WTC11 (cell line): ENCODE measurements at regions not wholly inside any gene's neighbourhood (a gene's known extent, or its start where the extent isn't known, plus 50 kb on each side); places are given as distances from the start of the nearest gene placed in this dataset.

Source experiments
- ATAC-seq: fragments of 200-7000 bp; cut with Tn5 transposase; 2 replicates; pipeline ENCODE4 v1.10.0; 2021; ENCODE audit warnings: mild to moderate bottlenecking, moderate library complexity
- CTCF ChIA-PET: fragments of 300-600 bp; sonication (Branson Sonifier 250); formaldehyde crosslinking; loops from one replicate; lab custom pipeline; 2021; ENCODE audit warnings: antibody characterized with exemption; lab: Charles Lee
- POLR2A ChIA-PET: fragments of 350-600 bp; sonication (Branson Sonifier 250); formaldehyde crosslinking; loops from one replicate; lab custom pipeline; 2021; ENCODE audit warnings: antibody characterized with exemption; lab: Charles Lee
- DNase-seq: peaks from one replicate; pipeline ENCODE4 v3.0.0; 2021; ENCODE audit warnings: low spot score
- H3K27ac Mint-ChIP-seq: 2 replicates; pipeline ENCODE4 v1.8.0; 2021; ENCODE audit warnings: mixed read lengths
- H3K27me3 Mint-ChIP-seq: 2 replicates; pipeline ENCODE4 v1.8.0; 2021; ENCODE audit warnings: low read depth, mild to moderate bottlenecking, moderate library complexity, mixed read lengths
- H3K36me3 Mint-ChIP-seq: 2 replicates; pipeline ENCODE4 v1.8.0; 2021; ENCODE audit warnings: mixed read lengths
- H3K4me1 Mint-ChIP-seq: 2 replicates; pipeline ENCODE4 v1.8.0; 2022; ENCODE audit warnings: mixed read lengths
- H3K4me3 Mint-ChIP-seq: 2 replicates; pipeline ENCODE4 v1.8.0; 2021; ENCODE audit warnings: mild to moderate bottlenecking, moderate library complexity, mixed read lengths
- H3K9me3 Mint-ChIP-seq: 2 replicates; pipeline ENCODE4 v1.8.0; 2021; ENCODE audit warnings: mixed read lengths
- FOXP1 ChIP-seq: sonication (generic); formaldehyde crosslinking; IDR thresholded peaks from 2 replicates; pipeline ENCODE4 v1.8.0; 2022; ENCODE audit warnings: missing genetic modification reagents, mild to moderate bottlenecking, moderate library complexity, borderline replicate concordance
- MXD4 ChIP-seq: fragments of 250-450 bp; sonication (Bioruptor Pico); IDR thresholded peaks from 2 replicates; pipeline ENCODE4 v1.8.0; 2021; ENCODE audit warnings: mild to moderate bottlenecking, moderate library complexity, borderline replicate concordance
- PRRX2 ChIP-seq: fragments of 250-450 bp; sonication (Bioruptor Pico); IDR thresholded peaks from 2 replicates; pipeline ENCODE4 v1.8.0; 2021; ENCODE audit warnings: mild to moderate bottlenecking
- TEAD4 ChIP-seq: sonication (generic); formaldehyde crosslinking; IDR thresholded peaks from 2 replicates; pipeline ENCODE4 v1.8.0; 2022; ENCODE audit warnings: mild to moderate bottlenecking, missing genetic modification reagents
- ZNF671 ChIP-seq: fragments of 250-450 bp; sonication (Bioruptor Pico); IDR thresholded peaks from 2 replicates; pipeline ENCODE4 v1.8.0; 2021; ENCODE audit warnings: mild to moderate bottlenecking
- TF ChIP-seq, protein P1 (sequence below): sonication (generic); formaldehyde crosslinking; IDR thresholded peaks from 2 replicates; pipeline ENCODE4 v1.8.0; 2022; ENCODE audit warnings: mild to moderate bottlenecking, missing genetic modification reagents
- TF ChIP-seq, protein P2 (sequence below): fragments of 200-600 bp; IDR thresholded peaks from 2 replicates; pipeline ENCODE4 v1.8.0; 2022; ENCODE audit warnings: antibody characterized with exemption
- TF ChIP-seq, protein P3 (sequence below): sonication (generic); formaldehyde crosslinking; IDR thresholded peaks from 2 replicates; pipeline ENCODE4 v1.8.0; 2023; ENCODE audit warnings: mild to moderate bottlenecking, missing genetic modification reagents
- TF ChIP-seq, protein P4 (sequence below): fragments of 250-450 bp; sonication (Bioruptor Pico); IDR thresholded peaks from 2 replicates; pipeline ENCODE4 v2.1.2; 2022; ENCODE audit warnings: mild to moderate bottlenecking, moderate library complexity
- TF ChIP-seq, protein P5 (sequence below): sonication (generic); formaldehyde crosslinking; IDR thresholded peaks from 2 replicates; pipeline ENCODE4 v1.8.1; 2023; ENCODE audit warnings: mild to moderate bottlenecking, missing genetic modification reagents, moderate library complexity
- TF ChIP-seq, protein P6 (sequence below): sonication (generic); formaldehyde crosslinking; IDR thresholded peaks from 2 replicates; pipeline ENCODE4 v1.8.0; 2023; ENCODE audit warnings: missing genetic modification reagents, mild to moderate bottlenecking, borderline replicate concordance

DNA sequence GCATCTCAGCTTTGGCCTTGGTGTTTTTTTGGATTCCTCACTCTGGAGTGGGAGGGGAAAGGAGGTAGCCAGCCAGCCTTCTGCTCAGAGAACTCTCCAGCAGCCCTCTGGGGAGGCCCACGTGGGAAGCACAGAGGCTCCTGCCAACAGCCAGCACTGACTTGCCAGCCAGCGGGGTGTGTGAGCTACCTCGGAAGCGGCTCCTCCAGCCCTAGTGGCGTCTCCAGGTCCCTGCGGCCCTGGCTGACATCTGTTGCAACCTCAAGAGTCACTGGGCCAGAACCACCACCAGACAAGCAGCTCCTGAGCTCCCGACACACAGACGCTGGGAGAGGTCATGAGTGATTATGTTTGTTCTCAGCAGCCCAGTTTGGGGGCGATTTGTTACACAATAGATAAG, 180.2 kb upstream of the FZD8 start:
- H3K36me3 Mint-ChIP-seq, result no peaks in the 10 kb centered on the region
- no peak overlapping the region for H3K27ac Mint-ChIP-seq
- H3K4me1 Mint-ChIP-seq, result peaks cover 16% of the 10 kb centered on the region
- H3K27me3 Mint-ChIP-seq, result peaks cover 4% of the 10 kb centered on the region
- ATAC-seq, result peak; percentile 99
- DNase-seq, result peak; percentile 73
- ChIA-PET CTCF (interaction anchor here (0.6 to 1.6 kb wide), 19 partner anchors 8 to 957 kb away, joined by 3 to 12 read pairs (median 4); no protein-coding TSS in a partner anchor), POLR2A (no interaction called here)
- no peak overlapping the region for H3K4me3 Mint-ChIP-seq
- H3K9me3 Mint-ChIP-seq, result no peaks in the 10 kb centered on the region
- no peak for TF ChIP-seq ZNF671 (CRISPR knock-in tag)
- TF ChIP-seq, protein P1, sequence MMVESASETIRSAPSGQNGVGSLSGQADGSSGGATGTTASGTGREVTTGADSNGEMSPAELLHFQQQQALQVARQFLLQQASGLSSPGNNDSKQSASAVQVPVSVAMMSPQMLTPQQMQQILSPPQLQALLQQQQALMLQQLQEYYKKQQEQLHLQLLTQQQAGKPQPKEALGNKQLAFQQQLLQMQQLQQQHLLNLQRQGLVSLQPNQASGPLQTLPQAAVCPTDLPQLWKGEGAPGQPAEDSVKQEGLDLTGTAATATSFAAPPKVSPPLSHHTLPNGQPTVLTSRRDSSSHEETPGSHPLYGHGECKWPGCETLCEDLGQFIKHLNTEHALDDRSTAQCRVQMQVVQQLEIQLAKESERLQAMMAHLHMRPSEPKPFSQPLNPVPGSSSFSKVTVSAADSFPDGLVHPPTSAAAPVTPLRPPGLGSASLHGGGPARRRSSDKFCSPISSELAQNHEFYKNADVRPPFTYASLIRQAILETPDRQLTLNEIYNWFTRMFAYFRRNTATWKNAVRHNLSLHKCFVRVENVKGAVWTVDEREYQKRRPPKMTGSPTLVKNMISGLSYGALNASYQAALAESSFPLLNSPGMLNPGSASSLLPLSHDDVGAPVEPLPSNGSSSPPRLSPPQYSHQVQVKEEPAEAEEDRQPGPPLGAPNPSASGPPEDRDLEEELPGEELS (CRISPR knock-in tag), result 0 out of 2 replicates have a peak, but pooled peaks have one; percentile 28
- TF ChIP-seq TEAD4 (CRISPR knock-in tag), result no peak
- TF ChIP-seq, protein P2, sequence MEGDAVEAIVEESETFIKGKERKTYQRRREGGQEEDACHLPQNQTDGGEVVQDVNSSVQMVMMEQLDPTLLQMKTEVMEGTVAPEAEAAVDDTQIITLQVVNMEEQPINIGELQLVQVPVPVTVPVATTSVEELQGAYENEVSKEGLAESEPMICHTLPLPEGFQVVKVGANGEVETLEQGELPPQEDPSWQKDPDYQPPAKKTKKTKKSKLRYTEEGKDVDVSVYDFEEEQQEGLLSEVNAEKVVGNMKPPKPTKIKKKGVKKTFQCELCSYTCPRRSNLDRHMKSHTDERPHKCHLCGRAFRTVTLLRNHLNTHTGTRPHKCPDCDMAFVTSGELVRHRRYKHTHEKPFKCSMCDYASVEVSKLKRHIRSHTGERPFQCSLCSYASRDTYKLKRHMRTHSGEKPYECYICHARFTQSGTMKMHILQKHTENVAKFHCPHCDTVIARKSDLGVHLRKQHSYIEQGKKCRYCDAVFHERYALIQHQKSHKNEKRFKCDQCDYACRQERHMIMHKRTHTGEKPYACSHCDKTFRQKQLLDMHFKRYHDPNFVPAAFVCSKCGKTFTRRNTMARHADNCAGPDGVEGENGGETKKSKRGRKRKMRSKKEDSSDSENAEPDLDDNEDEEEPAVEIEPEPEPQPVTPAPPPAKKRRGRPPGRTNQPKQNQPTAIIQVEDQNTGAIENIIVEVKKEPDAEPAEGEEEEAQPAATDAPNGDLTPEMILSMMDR, result no peak
- TF ChIP-seq, protein P3, sequence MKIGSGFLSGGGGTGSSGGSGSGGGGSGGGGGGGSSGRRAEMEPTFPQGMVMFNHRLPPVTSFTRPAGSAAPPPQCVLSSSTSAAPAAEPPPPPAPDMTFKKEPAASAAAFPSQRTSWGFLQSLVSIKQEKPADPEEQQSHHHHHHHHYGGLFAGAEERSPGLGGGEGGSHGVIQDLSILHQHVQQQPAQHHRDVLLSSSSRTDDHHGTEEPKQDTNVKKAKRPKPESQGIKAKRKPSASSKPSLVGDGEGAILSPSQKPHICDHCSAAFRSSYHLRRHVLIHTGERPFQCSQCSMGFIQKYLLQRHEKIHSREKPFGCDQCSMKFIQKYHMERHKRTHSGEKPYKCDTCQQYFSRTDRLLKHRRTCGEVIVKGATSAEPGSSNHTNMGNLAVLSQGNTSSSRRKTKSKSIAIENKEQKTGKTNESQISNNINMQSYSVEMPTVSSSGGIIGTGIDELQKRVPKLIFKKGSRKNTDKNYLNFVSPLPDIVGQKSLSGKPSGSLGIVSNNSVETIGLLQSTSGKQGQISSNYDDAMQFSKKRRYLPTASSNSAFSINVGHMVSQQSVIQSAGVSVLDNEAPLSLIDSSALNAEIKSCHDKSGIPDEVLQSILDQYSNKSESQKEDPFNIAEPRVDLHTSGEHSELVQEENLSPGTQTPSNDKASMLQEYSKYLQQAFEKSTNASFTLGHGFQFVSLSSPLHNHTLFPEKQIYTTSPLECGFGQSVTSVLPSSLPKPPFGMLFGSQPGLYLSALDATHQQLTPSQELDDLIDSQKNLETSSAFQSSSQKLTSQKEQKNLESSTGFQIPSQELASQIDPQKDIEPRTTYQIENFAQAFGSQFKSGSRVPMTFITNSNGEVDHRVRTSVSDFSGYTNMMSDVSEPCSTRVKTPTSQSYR (CRISPR knock-in tag), result no peak
- no peak for TF ChIP-seq MXD4 (CRISPR knock-in tag)
- TF ChIP-seq, protein P4, sequence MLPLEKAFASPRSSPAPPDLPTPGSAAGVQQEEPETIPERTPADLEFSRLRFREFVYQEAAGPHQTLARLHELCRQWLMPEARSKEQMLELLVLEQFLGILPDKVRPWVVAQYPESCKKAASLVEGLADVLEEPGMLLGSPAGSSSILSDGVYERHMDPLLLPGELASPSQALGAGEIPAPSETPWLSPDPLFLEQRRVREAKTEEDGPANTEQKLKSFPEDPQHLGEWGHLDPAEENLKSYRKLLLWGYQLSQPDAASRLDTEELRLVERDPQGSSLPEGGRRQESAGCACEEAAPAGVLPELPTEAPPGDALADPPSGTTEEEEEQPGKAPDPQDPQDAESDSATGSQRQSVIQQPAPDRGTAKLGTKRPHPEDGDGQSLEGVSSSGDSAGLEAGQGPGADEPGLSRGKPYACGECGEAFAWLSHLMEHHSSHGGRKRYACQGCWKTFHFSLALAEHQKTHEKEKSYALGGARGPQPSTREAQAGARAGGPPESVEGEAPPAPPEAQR, result no peak
- TF ChIP-seq FOXP1, result no peak
- TF ChIP-seq, protein P5, sequence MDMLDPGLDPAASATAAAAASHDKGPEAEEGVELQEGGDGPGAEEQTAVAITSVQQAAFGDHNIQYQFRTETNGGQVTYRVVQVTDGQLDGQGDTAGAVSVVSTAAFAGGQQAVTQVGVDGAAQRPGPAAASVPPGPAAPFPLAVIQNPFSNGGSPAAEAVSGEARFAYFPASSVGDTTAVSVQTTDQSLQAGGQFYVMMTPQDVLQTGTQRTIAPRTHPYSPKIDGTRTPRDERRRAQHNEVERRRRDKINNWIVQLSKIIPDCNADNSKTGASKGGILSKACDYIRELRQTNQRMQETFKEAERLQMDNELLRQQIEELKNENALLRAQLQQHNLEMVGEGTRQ (CRISPR knock-in tag), result peak; percentile 26; the same call in 1 of the 2 replicates
- no peak for TF ChIP-seq PRRX2 (CRISPR knock-in tag)
- TF ChIP-seq, protein P6, sequence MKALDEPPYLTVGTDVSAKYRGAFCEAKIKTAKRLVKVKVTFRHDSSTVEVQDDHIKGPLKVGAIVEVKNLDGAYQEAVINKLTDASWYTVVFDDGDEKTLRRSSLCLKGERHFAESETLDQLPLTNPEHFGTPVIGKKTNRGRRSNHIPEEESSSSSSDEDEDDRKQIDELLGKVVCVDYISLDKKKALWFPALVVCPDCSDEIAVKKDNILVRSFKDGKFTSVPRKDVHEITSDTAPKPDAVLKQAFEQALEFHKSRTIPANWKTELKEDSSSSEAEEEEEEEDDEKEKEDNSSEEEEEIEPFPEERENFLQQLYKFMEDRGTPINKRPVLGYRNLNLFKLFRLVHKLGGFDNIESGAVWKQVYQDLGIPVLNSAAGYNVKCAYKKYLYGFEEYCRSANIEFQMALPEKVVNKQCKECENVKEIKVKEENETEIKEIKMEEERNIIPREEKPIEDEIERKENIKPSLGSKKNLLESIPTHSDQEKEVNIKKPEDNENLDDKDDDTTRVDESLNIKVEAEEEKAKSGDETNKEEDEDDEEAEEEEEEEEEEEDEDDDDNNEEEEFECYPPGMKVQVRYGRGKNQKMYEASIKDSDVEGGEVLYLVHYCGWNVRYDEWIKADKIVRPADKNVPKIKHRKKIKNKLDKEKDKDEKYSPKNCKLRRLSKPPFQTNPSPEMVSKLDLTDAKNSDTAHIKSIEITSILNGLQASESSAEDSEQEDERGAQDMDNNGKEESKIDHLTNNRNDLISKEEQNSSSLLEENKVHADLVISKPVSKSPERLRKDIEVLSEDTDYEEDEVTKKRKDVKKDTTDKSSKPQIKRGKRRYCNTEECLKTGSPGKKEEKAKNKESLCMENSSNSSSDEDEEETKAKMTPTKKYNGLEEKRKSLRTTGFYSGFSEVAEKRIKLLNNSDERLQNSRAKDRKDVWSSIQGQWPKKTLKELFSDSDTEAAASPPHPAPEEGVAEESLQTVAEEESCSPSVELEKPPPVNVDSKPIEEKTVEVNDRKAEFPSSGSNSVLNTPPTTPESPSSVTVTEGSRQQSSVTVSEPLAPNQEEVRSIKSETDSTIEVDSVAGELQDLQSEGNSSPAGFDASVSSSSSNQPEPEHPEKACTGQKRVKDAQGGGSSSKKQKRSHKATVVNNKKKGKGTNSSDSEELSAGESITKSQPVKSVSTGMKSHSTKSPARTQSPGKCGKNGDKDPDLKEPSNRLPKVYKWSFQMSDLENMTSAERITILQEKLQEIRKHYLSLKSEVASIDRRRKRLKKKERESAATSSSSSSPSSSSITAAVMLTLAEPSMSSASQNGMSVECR, result no peak
- TF ChIP-seq, all 79 proteins: peak for 2
